Cardiac muscle cell (in vitro differentiated cells and primary cell): ENCODE measurements at regions not wholly inside any gene's neighbourhood (a gene's known extent, or its start where the extent isn't known, plus 50 kb on each side); places are given as distances from the start of the nearest gene placed in this dataset.

Experiments used
- DNase-seq, 2 donors: peaks; one replicate each; pipeline versions ENCODE4 v3.0.0 to v3.0.0-alpha.2; 2010 to 2017; ENCODE audit warnings: low read depth in 1 of 2, low spot score in 1 of 2
- H3K27ac ChIP-seq: fragments of 200-600 bp; sonication (generic); 2 replicates; pipeline ENCODE4 v1.5.1; 2016
- H3K27me3 ChIP-seq: fragments of 200-600 bp; sonication (generic); 2 replicates; pipeline ENCODE4 v1.6.0; 2016; ENCODE audit warnings: control low read depth
- H3K36me3 ChIP-seq: fragments of 200-600 bp; sonication (generic); 2 replicates; pipeline ENCODE4 v1.5.1; 2016; ENCODE audit warnings: control low read depth
- H3K4me1 ChIP-seq: fragments of 200-600 bp; sonication (generic); 2 replicates; pipeline ENCODE4 v1.8.1; 2017; ENCODE audit warnings: low read depth, mild to moderate bottlenecking, mixed run types
- H3K4me3 ChIP-seq: fragments of 200-600 bp; sonication (generic); 2 replicates; pipeline ENCODE4 v1.5.1; 2016; ENCODE audit warnings: mild to moderate bottlenecking
- H3K9me3 ChIP-seq: fragments of 200-600 bp; sonication (generic); 2 replicates; pipeline ENCODE4 v1.5.1; 2017; ENCODE audit warnings: low read depth, mild to moderate bottlenecking, control low read depth
- TF ChIP-seq, protein P1 (sequence below): IDR thresholded peaks from 2 replicates; pipeline ENCODE4 v1.5.1; 2012; ENCODE audit warnings: low read depth, mild to moderate bottlenecking, low read length

DNA sequence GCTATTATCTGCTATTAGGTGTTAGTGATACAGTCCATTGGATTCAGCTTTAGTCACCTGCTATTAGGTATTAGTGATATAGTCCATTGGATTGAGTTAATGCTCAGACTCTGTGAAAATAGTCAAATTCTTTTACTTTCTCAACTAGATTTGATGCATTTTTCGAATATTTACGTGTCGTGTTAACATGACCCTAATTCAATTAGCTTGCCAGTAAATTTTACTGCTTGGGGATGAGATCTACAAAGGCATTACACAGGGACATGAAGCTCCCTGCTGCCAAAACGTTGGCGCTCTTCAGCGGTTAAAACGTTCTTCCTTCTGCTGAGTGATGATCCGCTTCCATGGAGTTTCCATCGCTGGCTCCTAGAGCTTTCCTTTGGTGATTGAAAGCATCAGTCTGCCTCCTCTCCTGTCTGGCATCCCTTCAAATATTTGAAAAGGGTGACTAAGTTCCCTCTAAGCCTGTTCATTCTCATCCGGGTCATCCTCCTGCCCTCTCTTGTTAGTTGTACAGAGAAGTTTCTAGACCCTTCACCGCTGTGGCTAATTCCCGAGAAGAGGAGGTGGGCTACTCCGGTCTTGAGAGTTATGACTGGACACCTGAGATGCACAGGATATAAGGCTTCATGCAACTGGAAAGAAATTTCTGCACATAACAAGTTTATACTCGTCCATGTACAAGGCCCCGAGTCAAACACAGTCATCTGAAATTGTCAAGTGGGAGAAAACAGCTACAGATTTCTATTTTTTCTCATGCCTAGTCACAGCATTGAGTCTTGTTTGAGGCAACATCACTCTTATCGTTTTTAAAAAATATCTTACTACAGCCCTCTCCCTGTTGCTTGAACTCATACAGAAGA, 254.0 kb downstream of the KLF6 start:
- H3K27me3 ChIP-seq = no peaks in the 10 kb centered on the region
- H3K36me3 ChIP-seq = no peaks in the 10 kb centered on the region
- no peak overlapping the region for H3K27ac ChIP-seq
- H3K4me3 ChIP-seq = no peak overlapping the region
- H3K9me3 ChIP-seq = no peaks in the 10 kb centered on the region
- H3K4me1 ChIP-seq = no peaks in the 10 kb centered on the region
- TF ChIP-seq, protein P1, sequence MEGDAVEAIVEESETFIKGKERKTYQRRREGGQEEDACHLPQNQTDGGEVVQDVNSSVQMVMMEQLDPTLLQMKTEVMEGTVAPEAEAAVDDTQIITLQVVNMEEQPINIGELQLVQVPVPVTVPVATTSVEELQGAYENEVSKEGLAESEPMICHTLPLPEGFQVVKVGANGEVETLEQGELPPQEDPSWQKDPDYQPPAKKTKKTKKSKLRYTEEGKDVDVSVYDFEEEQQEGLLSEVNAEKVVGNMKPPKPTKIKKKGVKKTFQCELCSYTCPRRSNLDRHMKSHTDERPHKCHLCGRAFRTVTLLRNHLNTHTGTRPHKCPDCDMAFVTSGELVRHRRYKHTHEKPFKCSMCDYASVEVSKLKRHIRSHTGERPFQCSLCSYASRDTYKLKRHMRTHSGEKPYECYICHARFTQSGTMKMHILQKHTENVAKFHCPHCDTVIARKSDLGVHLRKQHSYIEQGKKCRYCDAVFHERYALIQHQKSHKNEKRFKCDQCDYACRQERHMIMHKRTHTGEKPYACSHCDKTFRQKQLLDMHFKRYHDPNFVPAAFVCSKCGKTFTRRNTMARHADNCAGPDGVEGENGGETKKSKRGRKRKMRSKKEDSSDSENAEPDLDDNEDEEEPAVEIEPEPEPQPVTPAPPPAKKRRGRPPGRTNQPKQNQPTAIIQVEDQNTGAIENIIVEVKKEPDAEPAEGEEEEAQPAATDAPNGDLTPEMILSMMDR = no peak
- no peak for DNase-seq

DNA sequence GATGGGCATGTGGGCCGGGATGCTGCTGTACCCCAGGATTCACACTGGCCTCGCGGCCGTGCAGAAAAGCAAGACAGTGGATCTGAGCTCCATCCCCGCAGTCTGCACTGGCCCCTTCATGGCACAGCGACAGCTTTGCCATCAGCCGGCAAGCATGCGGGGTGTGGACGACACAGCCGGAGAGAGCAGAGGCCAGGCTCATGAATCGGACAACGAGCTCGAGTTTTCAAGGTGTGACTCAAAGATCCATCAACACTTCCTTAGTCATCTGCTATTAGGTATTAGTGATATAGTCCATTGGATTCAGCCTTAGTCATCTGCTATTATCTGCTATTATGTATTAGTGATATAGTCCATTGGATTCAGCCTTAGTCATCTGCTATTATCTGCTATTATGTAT, 254.7 kb downstream of the KLF6 start:
- no peak for DNase-seq

DNA sequence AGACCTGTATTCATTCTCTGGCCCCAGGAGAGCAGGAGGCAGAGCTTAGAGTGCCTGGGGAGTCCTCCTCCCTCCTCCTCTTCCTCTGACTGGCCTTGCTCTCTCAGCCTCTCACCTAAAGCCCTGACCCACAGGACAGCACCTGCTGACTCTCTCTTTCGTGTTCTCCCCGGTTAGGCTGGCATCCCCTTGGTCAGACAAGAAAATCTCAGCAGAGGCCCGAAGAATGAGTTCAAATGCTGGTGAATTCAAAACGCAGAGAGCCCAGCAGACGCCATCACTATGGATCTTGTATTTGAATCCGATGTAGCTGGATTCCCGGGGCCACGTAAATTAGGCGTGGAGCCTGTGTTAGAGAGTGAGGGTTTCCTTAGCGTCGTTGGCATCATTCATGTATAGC, 255.3 kb downstream of the KLF6 start:
- Histone ChIP-seq H3K27ac (no peak overlapping the region), H3K4me3 (no peak overlapping the region), H3K9me3 (no peaks in the 10 kb centered on the region), H3K27me3 (no peaks in the 10 kb centered on the region), H3K4me1 (no peaks in the 10 kb centered on the region), H3K36me3 (no peaks in the 10 kb centered on the region)
- DNase-seq = no peak
- TF ChIP-seq, protein P1 = no peak

More for the DNA sequence above, 254.7 kb downstream of the KLF6 start:
- TF ChIP-seq, protein P1 = no peak
- no peaks in the 10 kb centered on the region for H3K36me3 ChIP-seq
- no peaks in the 10 kb centered on the region for H3K9me3 ChIP-seq
- no peak overlapping the region for H3K4me3 ChIP-seq
- no peak overlapping the region for H3K27ac ChIP-seq
- no peaks in the 10 kb centered on the region for H3K27me3 ChIP-seq
- no peaks in the 10 kb centered on the region for H3K4me1 ChIP-seq

DNA sequence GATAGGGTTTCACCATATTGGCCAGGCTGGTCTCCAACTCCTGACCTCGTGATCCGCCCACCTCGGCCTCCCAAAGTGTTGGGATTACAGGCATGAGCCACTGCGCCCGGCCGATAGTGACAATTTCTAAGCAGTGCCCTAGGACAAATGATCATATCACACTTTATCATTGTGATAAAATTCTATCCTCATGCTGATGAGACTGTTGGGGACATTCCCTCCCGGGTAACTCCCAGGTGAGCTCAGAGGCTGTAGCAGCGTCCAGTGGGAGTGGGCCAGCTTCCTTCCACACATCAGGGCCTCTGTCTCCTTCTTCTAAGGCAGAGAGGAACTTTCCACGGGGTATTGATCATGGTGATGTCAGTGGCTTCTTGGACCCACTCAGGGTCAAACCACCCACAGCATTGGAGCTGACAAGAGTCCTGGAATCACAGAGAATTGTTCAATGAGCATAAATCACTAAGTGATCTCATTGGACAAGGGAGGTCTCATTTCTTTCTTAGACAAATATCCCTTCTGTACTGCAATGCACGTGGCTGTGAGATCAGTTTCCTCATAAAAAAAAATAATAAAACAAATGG, 256.1 kb downstream of the KLF6 start:
- DNase-seq = no peak
- H3K4me3 ChIP-seq = no peak overlapping the region
- TF ChIP-seq, protein P1 = no peak
- H3K9me3 ChIP-seq = no peaks in the 10 kb centered on the region
- H3K27ac ChIP-seq = no peak overlapping the region
- no peaks in the 10 kb centered on the region for H3K4me1 ChIP-seq
- H3K36me3 ChIP-seq = no peaks in the 10 kb centered on the region
- H3K27me3 ChIP-seq = no peaks in the 10 kb centered on the region

DNA sequence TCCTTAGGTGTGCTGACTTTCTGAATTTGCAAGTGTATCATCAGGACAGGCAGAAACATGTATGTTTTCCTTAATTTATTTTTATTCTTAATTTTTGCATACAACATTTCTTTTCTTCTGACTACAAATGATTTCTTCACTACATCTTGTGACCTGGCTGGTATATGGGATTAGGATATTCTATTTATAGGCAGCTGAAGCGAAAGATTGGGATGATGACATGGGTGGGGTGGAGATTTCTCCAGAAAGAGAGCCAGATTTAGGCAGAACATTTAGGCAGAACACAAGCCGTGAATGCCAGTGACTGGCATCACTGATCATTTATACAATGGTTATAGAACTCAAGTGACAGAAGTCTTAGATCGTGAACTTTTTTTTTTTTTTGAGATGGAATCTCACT, 256.7 kb downstream of the KLF6 start:
- no peak overlapping the region for H3K27ac ChIP-seq
- TF ChIP-seq, protein P1 = no peak
- no peaks in the 10 kb centered on the region for H3K27me3 ChIP-seq
- no peak for DNase-seq
- no peaks in the 10 kb centered on the region for H3K9me3 ChIP-seq
- no peaks in the 10 kb centered on the region for H3K4me1 ChIP-seq
- H3K36me3 ChIP-seq = no peaks in the 10 kb centered on the region
- no peak overlapping the region for H3K4me3 ChIP-seq
